ENCODE measurements at regions not wholly inside any gene's neighbourhood (a gene's known extent, or its start where the extent isn't known, plus 50 kb on each side); places are given as distances from the start of the nearest gene placed in this dataset.

DNA sequence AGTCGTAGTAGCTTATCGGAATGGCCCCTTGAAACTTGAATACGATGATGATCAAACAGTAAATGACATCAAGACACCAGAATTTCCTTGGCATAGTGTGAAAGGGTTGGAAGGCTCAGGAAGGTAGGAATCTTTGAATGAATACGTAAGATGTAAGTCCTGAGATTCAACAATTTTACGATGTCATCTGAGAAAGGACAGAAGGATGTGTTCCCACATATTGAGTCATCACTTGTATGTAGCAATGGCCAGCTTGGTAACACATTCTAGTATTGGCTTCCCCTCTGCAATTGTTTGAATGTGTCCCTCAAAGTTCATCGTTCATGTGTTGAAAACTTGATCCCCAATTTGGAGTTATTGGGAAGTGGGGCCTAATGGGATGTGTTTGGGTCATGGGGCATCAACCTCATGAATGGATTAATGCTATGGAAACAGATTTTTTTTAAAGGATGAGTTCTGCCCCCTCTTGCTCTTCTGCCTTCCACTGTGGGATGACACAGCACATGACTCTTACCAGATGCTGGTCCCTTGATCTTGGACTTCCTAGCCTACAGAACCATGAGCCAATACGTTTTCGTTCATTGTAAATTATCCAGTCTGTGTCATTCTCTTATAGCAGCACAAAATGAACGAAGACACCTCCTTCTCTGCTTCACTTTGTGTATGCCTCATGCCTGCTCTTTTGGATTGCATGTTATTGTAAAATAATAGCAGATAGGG lies 284.6 kb downstream of the BCAT1 start:
- TF ChIP-seq, protein P1, sequence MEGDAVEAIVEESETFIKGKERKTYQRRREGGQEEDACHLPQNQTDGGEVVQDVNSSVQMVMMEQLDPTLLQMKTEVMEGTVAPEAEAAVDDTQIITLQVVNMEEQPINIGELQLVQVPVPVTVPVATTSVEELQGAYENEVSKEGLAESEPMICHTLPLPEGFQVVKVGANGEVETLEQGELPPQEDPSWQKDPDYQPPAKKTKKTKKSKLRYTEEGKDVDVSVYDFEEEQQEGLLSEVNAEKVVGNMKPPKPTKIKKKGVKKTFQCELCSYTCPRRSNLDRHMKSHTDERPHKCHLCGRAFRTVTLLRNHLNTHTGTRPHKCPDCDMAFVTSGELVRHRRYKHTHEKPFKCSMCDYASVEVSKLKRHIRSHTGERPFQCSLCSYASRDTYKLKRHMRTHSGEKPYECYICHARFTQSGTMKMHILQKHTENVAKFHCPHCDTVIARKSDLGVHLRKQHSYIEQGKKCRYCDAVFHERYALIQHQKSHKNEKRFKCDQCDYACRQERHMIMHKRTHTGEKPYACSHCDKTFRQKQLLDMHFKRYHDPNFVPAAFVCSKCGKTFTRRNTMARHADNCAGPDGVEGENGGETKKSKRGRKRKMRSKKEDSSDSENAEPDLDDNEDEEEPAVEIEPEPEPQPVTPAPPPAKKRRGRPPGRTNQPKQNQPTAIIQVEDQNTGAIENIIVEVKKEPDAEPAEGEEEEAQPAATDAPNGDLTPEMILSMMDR (conservative IDR thresholded peaks at IDR 0.05; ENCODE audit: low read depth, low read length) = no peak
- no peak for TF ChIP-seq EZH2 (IDR thresholded peaks at IDR 0.05; ENCODE audit: low read length, unreplicated experiment)
- no peak for TF ChIP-seq EZH2phosphoT487 (IDR thresholded peaks at IDR 0.05; ENCODE audit: borderline replicate concordance, low read length)

All from PC-3 (cell line).